ENCODE measurements at regions not wholly inside any gene's neighbourhood (a gene's known extent, or its start where the extent isn't known, plus 50 kb on each side); places are given as distances from the start of the nearest gene placed in this dataset.

DNA sequence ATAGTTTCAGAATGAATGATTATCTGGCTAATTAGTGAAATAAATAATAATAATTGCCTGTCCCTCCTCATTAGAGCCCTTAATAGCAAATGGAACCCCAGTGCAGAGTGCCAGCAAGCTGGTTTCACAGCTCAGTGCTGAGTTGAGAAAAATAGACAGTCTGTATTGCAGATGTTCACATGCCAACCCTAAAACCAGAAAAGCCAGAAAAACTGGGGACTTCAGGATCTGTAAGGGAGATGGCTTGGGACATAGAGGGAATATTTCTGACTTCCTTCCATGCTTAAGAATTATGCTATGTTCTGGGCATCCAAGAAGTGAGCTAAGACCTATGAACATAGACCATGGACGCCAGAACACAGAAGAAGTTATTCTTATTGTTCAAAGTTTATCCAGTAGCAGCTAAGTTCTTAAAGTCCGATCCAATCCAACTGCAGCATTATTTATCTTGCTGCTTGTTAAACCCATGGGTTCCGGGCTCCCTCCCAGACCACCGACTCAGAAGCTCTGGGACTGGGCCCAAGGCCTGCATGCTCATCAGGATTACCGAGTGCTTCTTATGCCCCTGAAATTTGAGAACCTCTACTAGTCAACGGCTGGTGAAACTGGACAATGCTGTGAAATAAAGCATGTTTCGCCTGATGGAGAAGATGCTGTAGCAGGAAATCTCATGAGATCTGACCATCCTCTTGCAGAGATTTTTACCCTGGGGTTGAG lies 158.3 kb downstream of the FOXB1 start:
- Histone ChIP-seq H3K27me3 (no peaks in the 10 kb centered on the region), H3K36me3 (no peaks in the 10 kb centered on the region), H3K27ac (no peak overlapping the region), H3K9me3 (no peaks in the 10 kb centered on the region), H3K4me3 (no peak overlapping the region), H3K4me1 (no peaks in the 10 kb centered on the region)
- 78 to 79% methylated on average over 7 of the region's 7 CpGs for WGBS, 2 donors
- intact Hi-C loops (cut with DNase I): no loop called here
- TF ChIP-seq POLR2AphosphoS5 (IDR thresholded peaks at IDR 0.05) (no peak), EP300 (IDR thresholded peaks at IDR 0.05) (no peak)
- TF ChIP-seq, protein P1, sequence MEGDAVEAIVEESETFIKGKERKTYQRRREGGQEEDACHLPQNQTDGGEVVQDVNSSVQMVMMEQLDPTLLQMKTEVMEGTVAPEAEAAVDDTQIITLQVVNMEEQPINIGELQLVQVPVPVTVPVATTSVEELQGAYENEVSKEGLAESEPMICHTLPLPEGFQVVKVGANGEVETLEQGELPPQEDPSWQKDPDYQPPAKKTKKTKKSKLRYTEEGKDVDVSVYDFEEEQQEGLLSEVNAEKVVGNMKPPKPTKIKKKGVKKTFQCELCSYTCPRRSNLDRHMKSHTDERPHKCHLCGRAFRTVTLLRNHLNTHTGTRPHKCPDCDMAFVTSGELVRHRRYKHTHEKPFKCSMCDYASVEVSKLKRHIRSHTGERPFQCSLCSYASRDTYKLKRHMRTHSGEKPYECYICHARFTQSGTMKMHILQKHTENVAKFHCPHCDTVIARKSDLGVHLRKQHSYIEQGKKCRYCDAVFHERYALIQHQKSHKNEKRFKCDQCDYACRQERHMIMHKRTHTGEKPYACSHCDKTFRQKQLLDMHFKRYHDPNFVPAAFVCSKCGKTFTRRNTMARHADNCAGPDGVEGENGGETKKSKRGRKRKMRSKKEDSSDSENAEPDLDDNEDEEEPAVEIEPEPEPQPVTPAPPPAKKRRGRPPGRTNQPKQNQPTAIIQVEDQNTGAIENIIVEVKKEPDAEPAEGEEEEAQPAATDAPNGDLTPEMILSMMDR (IDR thresholded peaks at IDR 0.05): no peak
- no peak for DNase-seq

DNA sequence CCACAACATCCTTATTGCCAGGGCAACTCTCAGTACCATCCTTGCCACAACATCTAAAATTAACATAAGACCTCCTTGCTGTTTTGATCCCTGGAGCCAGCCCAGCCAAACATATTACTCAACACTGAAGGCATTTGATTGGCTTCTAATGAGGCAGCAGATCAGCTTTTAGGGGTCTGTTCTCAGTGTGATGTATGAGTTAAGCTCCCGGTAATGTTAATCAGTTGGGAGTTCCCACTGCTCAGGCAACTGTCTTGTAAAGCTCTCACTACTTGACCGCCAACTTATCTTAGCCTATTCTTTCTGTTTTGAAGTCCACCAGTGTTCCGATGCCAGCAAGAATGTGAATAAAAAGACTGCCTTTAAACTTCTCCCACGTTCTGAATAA lies 158.9 kb downstream of the FOXB1 start:
- H3K9me3 ChIP-seq: no peaks in the 10 kb centered on the region
- no peaks in the 10 kb centered on the region for H3K27me3 ChIP-seq
- H3K4me1 ChIP-seq: no peaks in the 10 kb centered on the region
- 70 to 78% methylated on average over 4 of the region's 4 CpGs for WGBS, 2 donors
- no peaks in the 10 kb centered on the region for H3K36me3 ChIP-seq
- H3K27ac ChIP-seq: no peak overlapping the region
- no peak overlapping the region for H3K4me3 ChIP-seq
- no peak for TF ChIP-seq POLR2AphosphoS5 (IDR thresholded peaks at IDR 0.05)
- TF ChIP-seq EP300 (IDR thresholded peaks at IDR 0.05): no peak
- TF ChIP-seq, protein P1 (IDR thresholded peaks at IDR 0.05): no peak
- no peak for TF ChIP-seq POLR2A (IDR thresholded peaks at IDR 0.05)
- no peak for DNase-seq
- intact Hi-C loops (cut with DNase I): no loop called here

DNA sequence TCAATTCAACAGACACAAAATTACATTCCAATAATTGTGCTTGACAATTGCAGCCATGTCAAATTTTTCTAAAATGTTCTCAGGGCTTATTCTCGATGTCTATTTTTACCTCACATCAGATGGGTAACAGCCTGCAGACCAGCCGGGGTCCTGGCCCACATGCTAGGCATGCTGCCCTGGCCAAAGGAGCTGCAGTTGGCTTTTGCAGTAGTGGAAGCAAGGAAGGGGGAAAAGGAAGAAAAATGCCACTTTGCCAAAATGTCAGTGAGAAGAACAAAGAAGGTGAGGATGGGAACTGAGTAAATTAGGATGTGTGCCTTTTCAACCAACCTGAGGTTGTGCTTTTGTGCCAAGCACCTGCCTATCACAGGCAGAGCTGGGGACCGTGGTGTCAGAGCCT lies 161.0 kb downstream of the FOXB1 start:
- WGBS, 2 donors: 84 to 91% methylated on average over 3 of the region's 3 CpGs
- Histone ChIP-seq H3K27ac (no peak overlapping the region), H3K4me1 (no peaks in the 10 kb centered on the region), H3K9me3 (no peaks in the 10 kb centered on the region), H3K4me3 (no peak overlapping the region), H3K27me3 (no peaks in the 10 kb centered on the region), H3K36me3 (no peaks in the 10 kb centered on the region)
- TF ChIP-seq, protein P1 (IDR thresholded peaks at IDR 0.05): no peak
- TF ChIP-seq EP300 (IDR thresholded peaks at IDR 0.05): no peak
- TF ChIP-seq POLR2A (IDR thresholded peaks at IDR 0.05): no peak
- TF ChIP-seq POLR2AphosphoS5 (IDR thresholded peaks at IDR 0.05): no peak
- no peak for DNase-seq
- intact Hi-C loops (cut with DNase I): no loop called here

DNA sequence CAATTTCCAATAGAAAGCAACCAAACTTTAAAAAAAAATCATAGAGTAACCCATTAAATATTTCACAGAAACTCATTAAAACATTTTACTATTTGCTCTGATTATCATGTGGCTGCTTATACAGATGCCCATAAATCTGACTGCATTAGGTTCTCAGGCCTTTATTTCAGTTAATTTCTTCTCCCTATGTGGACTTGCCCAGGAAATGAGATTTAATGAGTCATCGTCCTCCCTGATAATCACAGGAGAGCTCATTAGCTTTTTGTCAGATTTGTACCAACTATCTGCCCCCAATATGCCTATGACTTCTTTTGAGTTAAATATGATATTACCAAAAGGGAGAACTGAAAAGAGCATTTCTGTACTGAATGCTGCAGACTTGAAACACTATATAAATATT lies 168.0 kb downstream of the FOXB1 start:
- WGBS, 2 donors: 64 to 72% methylated on average over 1 of the region's 1 CpG
- intact Hi-C loops (cut with DNase I): loop anchor here (10.0 kb wide), 1 partner anchor 447 kb away; no protein-coding TSS in a partner anchor
- no peak for DNase-seq
- Histone ChIP-seq H3K4me1 (no peaks in the 10 kb centered on the region), H3K27me3 (no peaks in the 10 kb centered on the region), H3K27ac (no peak overlapping the region), H3K9me3 (no peaks in the 10 kb centered on the region), H3K4me3 (no peak overlapping the region), H3K36me3 (no peaks in the 10 kb centered on the region)
- TF ChIP-seq POLR2AphosphoS5 (IDR thresholded peaks at IDR 0.05) (no peak), EP300 (IDR thresholded peaks at IDR 0.05) (no peak), POLR2A (IDR thresholded peaks at IDR 0.05) (no peak)
- TF ChIP-seq, protein P1 (IDR thresholded peaks at IDR 0.05): no peak

Measured in sigmoid colon (tissue), 6 donors.